BLaER1 (cell line): ENCODE measurements at regions not wholly inside any gene's neighbourhood (a gene's known extent, or its start where the extent isn't known, plus 50 kb on each side); places are given as distances from the start of the nearest gene placed in this dataset.

Source experiments
- H3K27ac ChIP-seq: shearing (Covaris generic); formaldehyde crosslinking; 2 replicates; pipeline ENCODE4 v1.8.1; 2022
- H3K27me3 ChIP-seq: shearing (Covaris generic); formaldehyde crosslinking; 2 replicates; pipeline ENCODE4 v1.8.1; 2022
- H3K36me3 ChIP-seq: shearing (Covaris generic); formaldehyde crosslinking; 2 replicates; pipeline ENCODE4 v1.8.1; 2022
- H3K4me1 ChIP-seq: shearing (Covaris generic); formaldehyde crosslinking; 2 replicates; pipeline ENCODE4 v1.8.1; 2022
- H3K4me2 ChIP-seq: shearing (Covaris generic); formaldehyde crosslinking; 2 replicates; pipeline ENCODE4 v1.8.1; 2022
- H3K4me3 ChIP-seq: shearing (Covaris generic); formaldehyde crosslinking; 2 replicates; pipeline ENCODE4 v1.8.1; 2022
- H3K9ac ChIP-seq: shearing (Covaris generic); formaldehyde crosslinking; 2 replicates; pipeline ENCODE4 v1.8.1; 2022
- H3K9me3 ChIP-seq: shearing (Covaris generic); formaldehyde crosslinking; 2 replicates; pipeline ENCODE4 v1.8.1; 2022
- H4K20me1 ChIP-seq: shearing (Covaris generic); formaldehyde crosslinking; 2 replicates; pipeline ENCODE4 v1.8.1; 2022
- Cebpa-rat ChIP-seq: shearing (Covaris generic); IDR thresholded peaks from 2 replicates; pipeline ENCODE4 v1.8.1; 2022

- Histone ChIP-seq H3K9ac (no peak overlapping the region), H3K4me1 (no peaks in the 10 kb centered on the region), H3K27ac (no peak overlapping the region), H3K4me2 (no peak overlapping the region), H3K4me3 (no peak overlapping the region), H4K20me1 (no peaks in the 10 kb centered on the region), H3K27me3 (no peaks in the 10 kb centered on the region), H3K36me3 (no peaks in the 10 kb centered on the region), H3K9me3 (no peaks in the 10 kb centered on the region)
- no peak for TF ChIP-seq Cebpa-rat
Observed at GRCh38 chr6:139909992-139910391, 535.5 kb upstream of the CITED2 start.

- Histone ChIP-seq H3K9me3 (no peaks in the 10 kb centered on the region), H3K4me3 (no peak overlapping the region), H3K36me3 (no peaks in the 10 kb centered on the region), H3K4me1 (no peaks in the 10 kb centered on the region), H3K27me3 (no peaks in the 10 kb centered on the region), H3K9ac (no peak overlapping the region), H3K4me2 (no peak overlapping the region), H4K20me1 (no peaks in the 10 kb centered on the region), H3K27ac (no peak overlapping the region)
- no peak for TF ChIP-seq Cebpa-rat
Observed at GRCh38 chr6:139905404-139906052, 531.1 kb upstream of the CITED2 start.

GRCh38 chr6:139904568-139904967 is 530.1 kb upstream of the CITED2 start:
- no peak overlapping the region for H3K27ac ChIP-seq
- no peaks in the 10 kb centered on the region for H3K27me3 ChIP-seq
- no peak overlapping the region for H3K9ac ChIP-seq
- no peaks in the 10 kb centered on the region for H3K4me1 ChIP-seq
- no peak overlapping the region for H3K4me3 ChIP-seq
- H3K4me2 ChIP-seq: no peak overlapping the region
- no peaks in the 10 kb centered on the region for H4K20me1 ChIP-seq
- no peaks in the 10 kb centered on the region for H3K36me3 ChIP-seq
- TF ChIP-seq Cebpa-rat: no peak
- no peaks in the 10 kb centered on the region for H3K9me3 ChIP-seq

- Histone ChIP-seq H3K9ac (no peak overlapping the region), H3K27me3 (no peaks in the 10 kb centered on the region), H3K4me2 (no peak overlapping the region), H3K9me3 (no peaks in the 10 kb centered on the region), H3K4me3 (no peak overlapping the region), H4K20me1 (no peaks in the 10 kb centered on the region), H3K4me1 (no peaks in the 10 kb centered on the region), H3K36me3 (no peaks in the 10 kb centered on the region), H3K27ac (no peak overlapping the region)
- TF ChIP-seq Cebpa-rat: no peak
Observed at GRCh38 chr6:139904158-139904533, 529.7 kb upstream of the CITED2 start.

- Histone ChIP-seq H3K9me3 (no peaks in the 10 kb centered on the region), H3K27ac (no peak overlapping the region), H3K4me1 (no peaks in the 10 kb centered on the region), H3K9ac (no peak overlapping the region), H3K4me3 (no peak overlapping the region), H3K27me3 (no peaks in the 10 kb centered on the region), H3K36me3 (no peaks in the 10 kb centered on the region), H4K20me1 (no peaks in the 10 kb centered on the region), H3K4me2 (no peak overlapping the region)
- no peak for TF ChIP-seq Cebpa-rat
Observed at GRCh38 chr6:139903411-139904157, 529.1 kb upstream of the CITED2 start.

- Histone ChIP-seq H3K27ac (no peak overlapping the region), H3K27me3 (no peaks in the 10 kb centered on the region), H3K4me1 (no peaks in the 10 kb centered on the region), H4K20me1 (no peaks in the 10 kb centered on the region), H3K9ac (no peak overlapping the region), H3K36me3 (no peaks in the 10 kb centered on the region), H3K4me2 (no peak overlapping the region), H3K4me3 (no peak overlapping the region), H3K9me3 (no peaks in the 10 kb centered on the region)
- no peak for TF ChIP-seq Cebpa-rat
Observed at GRCh38 chr6:139895205-139895793, 520.9 kb upstream of the CITED2 start.

GRCh38 chr6:139894271-139894670 is 519.8 kb upstream of the CITED2 start:
- Histone ChIP-seq H3K4me2 (no peak overlapping the region), H3K27me3 (no peaks in the 10 kb centered on the region), H3K27ac (no peak overlapping the region), H3K9ac (no peak overlapping the region), H3K4me1 (no peaks in the 10 kb centered on the region), H3K9me3 (no peaks in the 10 kb centered on the region), H3K4me3 (no peak overlapping the region), H3K36me3 (no peaks in the 10 kb centered on the region), H4K20me1 (no peaks in the 10 kb centered on the region)
- TF ChIP-seq Cebpa-rat: no peak

GRCh38 chr6:139891471-139891870 is 517.0 kb upstream of the CITED2 start:
- H3K9me3 ChIP-seq: no peaks in the 10 kb centered on the region

GRCh38 chr6:139888681-139889122 is 514.3 kb upstream of the CITED2 start:
- H3K4me3 ChIP-seq: no peak overlapping the region
- H3K9me3 ChIP-seq: no peaks in the 10 kb centered on the region
- H3K27ac ChIP-seq: no peak overlapping the region
- no peak overlapping the region for H3K4me2 ChIP-seq
- no peaks in the 10 kb centered on the region for H3K27me3 ChIP-seq
- H3K9ac ChIP-seq: no peak overlapping the region
- no peaks in the 10 kb centered on the region for H3K4me1 ChIP-seq
- TF ChIP-seq Cebpa-rat: no peak
- H4K20me1 ChIP-seq: no peaks in the 10 kb centered on the region
- H3K36me3 ChIP-seq: no peaks in the 10 kb centered on the region

More at GRCh38 chr6:139891471-139891870, 517.0 kb upstream of the CITED2 start:
- H3K4me3 ChIP-seq: no peak overlapping the region
- no peaks in the 10 kb centered on the region for H3K27me3 ChIP-seq
- no peaks in the 10 kb centered on the region for H3K4me1 ChIP-seq
- H3K36me3 ChIP-seq: no peaks in the 10 kb centered on the region
- H4K20me1 ChIP-seq: no peaks in the 10 kb centered on the region
- H3K9ac ChIP-seq: no peak overlapping the region
- H3K4me2 ChIP-seq: no peak overlapping the region
- no peak for TF ChIP-seq Cebpa-rat
- no peak overlapping the region for H3K27ac ChIP-seq

- no peak overlapping the region for H3K9ac ChIP-seq
- H3K27ac ChIP-seq: no peak overlapping the region
- H3K36me3 ChIP-seq: no peaks in the 10 kb centered on the region
- no peak overlapping the region for H3K4me2 ChIP-seq
- TF ChIP-seq Cebpa-rat: no peak
- H3K4me1 ChIP-seq: peaks cover 11% of the 10 kb centered on the region
- H3K27me3 ChIP-seq: no peaks in the 10 kb centered on the region
- no peaks in the 10 kb centered on the region for H4K20me1 ChIP-seq
- H3K9me3 ChIP-seq: no peaks in the 10 kb centered on the region
- no peak overlapping the region for H3K4me3 ChIP-seq
Observed at GRCh38 chr6:139887275-139887674, 512.8 kb upstream of the CITED2 start.
